Mucosa of descending colon (tissue), 3 donors: ENCODE measurements at regions not wholly inside any gene's neighbourhood (a gene's known extent, or its start where the extent isn't known, plus 50 kb on each side); places are given as distances from the start of the nearest gene placed in this dataset.

ENCODE experiments used
- ATAC-seq: fragments of 200-7000 bp; cut with Tn5 transposase; one replicate; pipeline ENCODE4 v1.9.1; 2020; ENCODE audit warnings: mild to moderate bottlenecking, moderate library complexity
- DNase-seq, 3 donors: peaks; one replicate each; pipeline ENCODE4 v3.0.0-alpha.2; 2020
- H3K36me3 ChIP-seq: fragments of 200-600 bp; one replicate; pipeline ENCODE4 v1.8.0; 2021; ENCODE audit warnings: low read depth, mild to moderate bottlenecking
- H3K4me1 ChIP-seq: fragments of 200-600 bp; one replicate; pipeline ENCODE4 v1.8.0; 2021; ENCODE audit warnings: low read depth, mild to moderate bottlenecking
- H3K4me3 ChIP-seq: fragments of 200-600 bp; one replicate; pipeline ENCODE4 v1.8.0; 2021; ENCODE audit warnings: mild to moderate bottlenecking
- H3K9me3 ChIP-seq: fragments of 200-600 bp; one replicate; pipeline ENCODE4 v1.8.0; 2021; ENCODE audit warnings: mild to moderate bottlenecking
- CTCF ChIP-seq: fragments of 200-600 bp; IDR thresholded peaks from one replicate; pipeline ENCODE4 v1.8.0; 2022; ENCODE audit warnings: antibody characterized with exemption, mild to moderate bottlenecking
- intact Hi-C, 2 donors: fragments of 100-400 bp; cut with DNase I in 1 of 2; cut with micrococcal nuclease in 1 of 2; formaldehyde crosslinking; loops; one replicate each; pipeline versions ENCODE4 v1.11.0 to v1.11.1; 2022; cut with DNase I, micrococcal nuclease
- donor health status: DM: no; HTN: no; CAD: no; lungs with moderate emphysema.
- donor health status: DM: no; HTN: no; CAD: no.
- donor health status: DM: no; HTN: yes; CAD: no.

GRCh38 chr7:149714081-149714909 lies 59.1 kb downstream of the ZNF467 start:
- peak; percentile 96 for ATAC-seq
- intact Hi-C loops, result no loop called here
- TF ChIP-seq CTCF, result no peak

GRCh38 chr7:149713731-149714068 lies 59.7 kb downstream of the ZNF467 start:
- H3K4me3 ChIP-seq, result no peak overlapping the region
- intact Hi-C loops, result no loop called here

More at GRCh38 chr7:149714081-149714909, 59.1 kb downstream of the ZNF467 start:
- no peaks in the 10 kb centered on the region for H3K4me1 ChIP-seq
- peaks cover 22% of the 10 kb centered on the region for H3K9me3 ChIP-seq
- H3K4me3 ChIP-seq, result peak overlapping the region; percentile 24
- no peaks in the 10 kb centered on the region for H3K36me3 ChIP-seq
- DNase-seq, result peak; percentile 91 to 93 (median 92)

GRCh38 chr7:149713061-149713730 lies 60.2 kb downstream of the ZNF467 start:
- H3K36me3 ChIP-seq, result no peaks in the 10 kb centered on the region
- intact Hi-C loops, result no loop called here
- H3K9me3 ChIP-seq, result peaks cover 22% of the 10 kb centered on the region
- no peak overlapping the region for H3K4me3 ChIP-seq
- no peaks in the 10 kb centered on the region for H3K4me1 ChIP-seq
- DNase-seq (no peak), ATAC-seq (no peak)
- no peak for TF ChIP-seq CTCF

More at GRCh38 chr7:149713731-149714068, 59.7 kb downstream of the ZNF467 start:
- no peaks in the 10 kb centered on the region for H3K4me1 ChIP-seq
- H3K36me3 ChIP-seq, result no peaks in the 10 kb centered on the region
- DNase-seq, result no peak
- no peak for TF ChIP-seq CTCF
- no peak for ATAC-seq
- H3K9me3 ChIP-seq, result peaks cover 22% of the 10 kb centered on the region

- H3K9me3 ChIP-seq, result peaks cover 22% of the 10 kb centered on the region
- intact Hi-C loops, result no loop called here
- TF ChIP-seq CTCF, result no peak
- H3K36me3 ChIP-seq, result no peaks in the 10 kb centered on the region
- DNase-seq (no peak), ATAC-seq (no peak)
- H3K4me1 ChIP-seq, result no peaks in the 10 kb centered on the region
- H3K4me3 ChIP-seq, result no peak overlapping the region
These were observed 65.4 kb downstream of the ZNF467 start for GRCh38 chr7:149708026-149708425.

- DNase-seq, result no peak
- H3K4me1 ChIP-seq, result no peaks in the 10 kb centered on the region
- ATAC-seq, result no peak
- H3K9me3 ChIP-seq, result peaks cover 22% of the 10 kb centered on the region
- no peaks in the 10 kb centered on the region for H3K36me3 ChIP-seq
- intact Hi-C loops, result no loop called here
- no peak overlapping the region for H3K4me3 ChIP-seq
- no peak for TF ChIP-seq CTCF
These were observed 65.9 kb downstream of the ZNF467 start for GRCh38 chr7:149707448-149707886.
